Left cardiac atrium (tissue), 4 donors: ENCODE measurements at regions not wholly inside any gene's neighbourhood (a gene's known extent, or its start where the extent isn't known, plus 50 kb on each side); places are given as distances from the start of the nearest gene placed in this dataset.

Experiments
- ATAC-seq, 2 donors: fragments of 200-7000 bp; cut with Tn5 transposase; one replicate each; pipeline ENCODE4 v1.9.1; 2020; ENCODE audit warnings: mild to moderate bottlenecking in 2 of 2, moderate library complexity in 2 of 2
- DNase-seq: peaks from one replicate; pipeline ENCODE4 v3.0.0-alpha.2; 2020
- intact Hi-C, 2 donors: fragments of 100-400 bp; cut with DNase I; formaldehyde crosslinking; loops; one replicate each; pipeline versions ENCODE4 v1.14.1 to v1.15.1; 2022 to 2023
- donor health status: DM: no; HTN: yes; CAD: no.
- donor health status: DM: no; HTN: yes; CAD: no; lungs with severe emphysema.
- donor health status: DM: yes; HTN: yes; CAD: no.
- donor health status: Dilated cardiomyopathy.

GRCh38 chr19:46943150-46943946 lies 76.3 kb upstream of the NPAS1 start:
- ATAC-seq (no peak), DNase-seq (no peak)
- intact Hi-C loops = no loop called here

- ATAC-seq = peak in 1 of 2 donors; percentile 21
- no peak for DNase-seq
- intact Hi-C loops = no loop called here
These were observed 75.4 kb upstream of the NPAS1 start for GRCh38 chr19:46944123-46944748.

GRCh38 chr19:46944918-46945628 lies 74.6 kb upstream of the NPAS1 start:
- DNase-seq = peak; percentile 68
- ATAC-seq = peak; percentile 95
- intact Hi-C loops = no loop called here

DNA sequence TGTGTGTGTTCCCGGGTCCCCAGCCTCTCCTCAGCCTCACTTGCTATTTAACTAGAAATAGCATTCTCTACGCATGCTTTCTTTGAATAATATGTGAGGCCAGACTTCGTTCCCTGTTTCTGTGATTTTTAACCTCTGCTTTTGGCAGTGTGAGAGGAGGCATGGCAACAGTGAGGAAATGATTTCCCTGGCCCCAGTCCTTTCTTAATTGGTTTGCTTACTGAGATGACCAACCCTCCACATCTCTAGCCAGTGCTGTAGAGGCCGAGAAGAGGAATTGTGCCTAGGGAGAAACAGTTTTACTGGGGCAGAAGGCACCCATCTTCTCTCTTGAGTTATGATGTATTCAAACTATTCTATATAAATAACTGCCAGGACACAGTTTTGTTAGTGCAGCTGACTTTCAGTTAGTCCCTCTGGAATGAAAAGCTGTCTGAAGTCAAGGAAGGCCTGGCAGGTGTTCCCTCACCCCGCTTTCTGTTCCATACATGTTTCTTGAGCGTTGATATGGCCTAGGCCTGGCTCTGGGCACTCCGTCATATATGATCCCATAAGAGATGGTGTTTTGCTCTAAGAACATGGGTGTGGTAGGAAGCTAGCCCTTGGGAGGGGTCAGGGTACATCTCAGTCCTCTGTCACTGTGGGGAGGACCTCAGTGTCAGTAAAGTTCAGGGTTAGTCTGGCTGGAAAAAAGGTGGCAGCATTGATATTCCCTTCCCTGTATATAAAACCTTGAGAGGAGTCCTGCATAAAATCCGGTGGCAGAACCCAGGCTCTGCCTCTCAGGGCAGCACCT lies 73.7 kb upstream of the NPAS1 start:
- peak; percentile 50 to 79 for ATAC-seq
- DNase-seq = no peak
- intact Hi-C loops = no loop called here

GRCh38 chr19:46946611-46947238 lies 72.9 kb upstream of the NPAS1 start:
- no peak for DNase-seq
- intact Hi-C loops = no loop called here

GRCh38 chr19:46947866-46948265 lies 71.8 kb upstream of the NPAS1 start:
- no peak for ATAC-seq
- DNase-seq = no peak
- intact Hi-C loops = no loop called here

More at GRCh38 chr19:46946611-46947238, 72.9 kb upstream of the NPAS1 start:
- ATAC-seq = no peak

DNA sequence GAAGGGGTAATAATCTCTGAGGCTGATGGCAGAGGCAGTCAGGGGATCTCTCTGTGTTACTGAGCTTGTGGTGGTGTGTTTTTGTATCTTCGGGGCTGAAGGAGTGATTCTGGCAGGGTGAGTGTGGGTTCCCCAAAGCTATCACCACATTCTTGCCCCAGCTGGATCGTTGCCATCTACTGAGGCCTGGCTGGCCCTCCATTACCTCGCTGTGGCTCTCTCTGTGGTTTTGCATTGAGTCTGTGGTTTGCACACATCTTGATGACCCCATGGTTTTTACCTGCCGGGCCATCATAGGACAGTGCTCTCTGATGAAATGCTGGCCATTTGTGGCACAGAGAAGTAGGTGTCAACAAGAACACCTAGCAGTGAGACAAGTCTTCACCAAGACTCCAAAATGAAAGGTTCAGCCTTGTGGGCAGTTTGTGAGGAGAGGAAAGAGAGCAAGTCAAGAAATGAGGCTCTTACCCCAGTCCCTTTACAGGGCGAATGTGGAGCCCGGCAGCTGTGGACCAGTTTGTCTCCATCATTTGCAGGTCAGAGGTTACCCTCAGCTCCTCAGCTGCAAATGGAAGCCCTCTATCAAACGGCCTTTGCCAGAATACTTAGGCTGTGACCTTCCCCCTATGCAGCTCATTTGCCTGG lies 69.0 kb upstream of the NPAS1 start:
- no peak for ATAC-seq
- intact Hi-C loops = no loop called here

GRCh38 chr19:46951171-46951986 lies 68.3 kb upstream of the NPAS1 start:
- intact Hi-C loops = no loop called here
- peak in 1 of 2 donors; percentile 19 for ATAC-seq
- no peak for DNase-seq

More for the DNA sequence above, 69.0 kb upstream of the NPAS1 start:
- DNase-seq = no peak

- intact Hi-C loops = no loop called here
- ATAC-seq (no peak), DNase-seq (no peak)
These were observed 66.8 kb upstream of the NPAS1 start for GRCh38 chr19:46952874-46953273.

GRCh38 chr19:46953955-46954501 lies 65.6 kb upstream of the NPAS1 start:
- intact Hi-C loops = no loop called here
- ATAC-seq (no peak), DNase-seq (no peak)

- ATAC-seq = peak in 1 of 2 donors; percentile 9
- DNase-seq = no peak
- intact Hi-C loops = no loop called here
These were observed 65.1 kb upstream of the NPAS1 start for GRCh38 chr19:46954502-46954992.

GRCh38 chr19:46954993-46955812 lies 64.4 kb upstream of the NPAS1 start:
- ATAC-seq (peak; percentile 49 to 59), DNase-seq (no peak)
- intact Hi-C loops = no loop called here

- ATAC-seq (no peak), DNase-seq (no peak)
- intact Hi-C loops = no loop called here
These were observed 63.7 kb upstream of the NPAS1 start for GRCh38 chr19:46955813-46956371.

DNA sequence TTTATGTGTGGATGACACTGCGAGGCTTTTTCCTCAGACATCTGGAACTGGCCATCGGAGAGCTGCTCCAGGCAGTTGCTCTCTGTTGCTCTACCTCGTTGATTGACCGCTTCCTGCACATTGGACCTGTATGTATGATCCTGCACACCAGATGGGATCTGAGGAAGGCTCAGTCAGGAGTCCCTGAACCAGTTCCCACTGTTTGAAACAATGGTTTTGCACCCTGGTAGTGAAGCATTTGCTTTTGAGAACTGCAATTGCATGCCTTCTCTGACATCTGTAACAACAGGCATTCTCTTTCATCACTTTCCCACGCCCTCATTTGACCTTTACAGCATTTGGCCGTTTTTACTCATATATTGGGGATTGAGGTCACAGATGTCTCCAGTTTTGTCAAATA lies 61.1 kb upstream of the NPAS1 start:
- no peak for ATAC-seq
- intact Hi-C loops = no loop called here

GRCh38 chr19:46959894-46960556 lies 59.6 kb upstream of the NPAS1 start:
- ATAC-seq = no peak
- intact Hi-C loops = no loop called here
- DNase-seq = no peak

More for the DNA sequence above, 61.1 kb upstream of the NPAS1 start:
- no peak for DNase-seq
